ENCODE measurements at regions not wholly inside any gene's neighbourhood (a gene's known extent, or its start where the extent isn't known, plus 50 kb on each side); places are given as distances from the start of the nearest gene placed in this dataset.

GRCh38 chr5:168062239-168062638, 229.2 kb upstream of the WWC1 start:
- no peak for DNase-seq
- TF ChIP-seq POLR2A (IDR thresholded peaks at IDR 0.05; ENCODE audit: low read length) (no peak), GATA1 (IDR thresholded peaks at IDR 0.05; ENCODE audit: low read depth, low read length) (no peak)

- no peak for DNase-seq
- TF ChIP-seq POLR2A (IDR thresholded peaks at IDR 0.05; ENCODE audit: low read length) (no peak), GATA1 (IDR thresholded peaks at IDR 0.05; ENCODE audit: low read depth, low read length) (no peak)
Measured at GRCh38 chr5:168064457-168064856, 227.0 kb upstream of the WWC1 start.

- no peak for DNase-seq
- TF ChIP-seq POLR2A (IDR thresholded peaks at IDR 0.05; ENCODE audit: low read length) (no peak), GATA1 (IDR thresholded peaks at IDR 0.05; ENCODE audit: low read depth, low read length) (no peak)
Measured at GRCh38 chr5:168064933-168065622, 226.4 kb upstream of the WWC1 start.

DNA sequence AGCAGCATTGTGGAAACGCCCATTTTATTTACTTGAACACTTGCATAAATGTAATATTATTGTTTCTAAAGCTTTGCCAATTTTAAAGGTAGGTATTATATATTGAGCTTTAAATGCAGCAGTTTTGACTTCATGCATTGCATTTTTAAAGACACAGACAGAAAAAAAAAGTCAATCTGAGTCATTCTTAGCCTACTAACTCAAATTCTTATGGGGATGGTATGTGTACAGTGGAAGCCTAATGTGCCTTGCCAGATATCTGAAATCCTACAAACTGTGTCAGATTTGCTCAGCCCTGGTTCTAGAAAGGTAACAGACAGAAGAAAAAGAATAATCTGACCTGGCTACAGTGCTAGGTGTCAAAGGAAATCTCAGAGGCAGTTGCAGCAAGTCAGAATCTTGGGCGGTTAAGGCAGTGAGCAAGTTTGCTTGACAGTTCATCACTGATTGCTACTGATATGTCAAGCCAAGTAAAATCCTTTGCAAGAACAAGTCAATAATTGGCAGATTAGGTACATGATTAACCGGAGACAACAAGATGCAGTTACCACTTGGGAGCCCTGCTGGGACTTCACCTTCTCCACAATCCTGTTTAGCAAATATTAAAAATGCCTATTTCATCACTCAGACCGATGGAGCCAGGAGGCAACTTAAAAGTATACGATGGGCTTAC, 224.8 kb upstream of the WWC1 start:
- TF ChIP-seq POLR2A (IDR thresholded peaks at IDR 0.05; ENCODE audit: low read length) (no peak), GATA1 (IDR thresholded peaks at IDR 0.05; ENCODE audit: low read depth, low read length) (no peak)
- no peak for DNase-seq

DNA sequence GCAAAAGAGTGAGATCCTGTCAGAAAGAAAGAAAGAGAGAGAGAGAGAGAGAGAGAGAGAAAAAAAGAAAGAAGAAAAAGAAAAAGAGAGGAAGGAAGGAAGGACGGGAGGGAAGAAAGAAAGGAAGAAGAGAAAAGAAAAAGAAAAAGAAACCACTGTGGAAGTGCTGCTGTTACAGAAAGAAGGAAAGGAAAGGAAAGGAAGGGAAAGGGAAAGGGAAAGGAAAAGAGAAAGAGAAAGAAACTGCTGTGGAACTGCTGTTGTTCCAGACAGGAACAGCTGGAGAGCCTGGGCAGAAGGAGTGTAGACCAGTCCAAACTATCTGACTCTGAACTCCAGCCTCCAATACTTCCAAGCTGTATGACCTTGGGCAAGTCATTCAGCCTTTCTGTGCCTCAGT, 220.7 kb upstream of the WWC1 start:
- DNase-seq: no peak
- TF ChIP-seq POLR2A (IDR thresholded peaks at IDR 0.05; ENCODE audit: low read length) (no peak), GATA1 (IDR thresholded peaks at IDR 0.05; ENCODE audit: low read depth, low read length) (no peak)

- no peak for DNase-seq
- TF ChIP-seq GATA1 (IDR thresholded peaks at IDR 0.05; ENCODE audit: low read depth, low read length) (no peak), POLR2A (IDR thresholded peaks at IDR 0.05; ENCODE audit: low read length) (no peak)
Measured at GRCh38 chr5:168072665-168073064, 218.8 kb upstream of the WWC1 start.

- TF ChIP-seq POLR2A (IDR thresholded peaks at IDR 0.05; ENCODE audit: low read length) (no peak), GATA1 (IDR thresholded peaks at IDR 0.05; ENCODE audit: low read depth, low read length) (no peak)
- no peak for DNase-seq
Measured at GRCh38 chr5:168073311-168073710, 218.1 kb upstream of the WWC1 start.

GRCh38 chr5:168073991-168074800, 217.2 kb upstream of the WWC1 start:
- no peak for DNase-seq
- TF ChIP-seq POLR2A (IDR thresholded peaks at IDR 0.05; ENCODE audit: low read length) (no peak), GATA1 (IDR thresholded peaks at IDR 0.05; ENCODE audit: low read depth, low read length) (no peak)

- TF ChIP-seq GATA1 (IDR thresholded peaks at IDR 0.05; ENCODE audit: low read depth, low read length) (no peak), POLR2A (IDR thresholded peaks at IDR 0.05; ENCODE audit: low read length) (no peak)
- DNase-seq: no peak
Measured at GRCh38 chr5:168075387-168075786, 216.1 kb upstream of the WWC1 start.

- TF ChIP-seq POLR2A (IDR thresholded peaks at IDR 0.05; ENCODE audit: low read length): no peak
- TF ChIP-seq GATA1 (IDR thresholded peaks at IDR 0.05; ENCODE audit: low read depth, low read length): no peak
- peak; percentile 5 to 21 for DNase-seq
Measured at GRCh38 chr5:168076561-168076991, 214.9 kb upstream of the WWC1 start.

- TF ChIP-seq POLR2A (IDR thresholded peaks at IDR 0.05; ENCODE audit: low read length): no peak
- no peak for TF ChIP-seq GATA1 (IDR thresholded peaks at IDR 0.05; ENCODE audit: low read depth, low read length)
Measured at GRCh38 chr5:168085261-168086031, 206.0 kb upstream of the WWC1 start.

DNA sequence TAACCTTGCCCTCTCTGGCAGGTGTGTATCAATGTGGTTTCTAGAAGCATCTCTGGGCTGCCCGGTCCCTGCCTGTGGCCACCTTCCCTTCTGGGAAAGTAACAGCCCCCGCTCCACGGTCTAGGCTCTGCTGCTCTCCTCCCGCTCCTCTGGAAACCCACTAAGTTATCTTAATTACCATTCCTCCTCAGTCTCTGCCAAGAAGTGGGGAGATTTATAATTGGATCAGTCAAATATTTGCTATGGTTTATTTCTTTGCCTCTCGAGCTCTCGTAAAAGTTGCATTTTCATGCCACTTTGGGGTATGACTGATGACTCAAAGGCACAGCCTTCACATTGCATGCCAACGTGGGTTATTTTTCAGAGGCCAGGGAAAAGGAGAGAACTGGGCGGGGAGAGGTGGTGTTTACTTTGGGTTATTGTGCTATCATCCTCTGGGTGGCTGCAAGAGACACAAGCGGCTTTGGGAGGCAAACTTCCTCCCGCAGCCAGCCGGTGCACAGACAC, 205.3 kb upstream of the WWC1 start:
- DNase-seq: no peak
- TF ChIP-seq GATA1 (IDR thresholded peaks at IDR 0.05; ENCODE audit: low read depth, low read length) (no peak), POLR2A (IDR thresholded peaks at IDR 0.05; ENCODE audit: low read length) (no peak)

More at GRCh38 chr5:168085261-168086031, 206.0 kb upstream of the WWC1 start:
- DNase-seq: no peak

GRCh38 chr5:168086746-168087145, 204.7 kb upstream of the WWC1 start:
- DNase-seq: no peak
- TF ChIP-seq GATA1 (IDR thresholded peaks at IDR 0.05; ENCODE audit: low read depth, low read length) (no peak), POLR2A (IDR thresholded peaks at IDR 0.05; ENCODE audit: low read length) (no peak)
